ENCODE measurements at regions not wholly inside any gene's neighbourhood (a gene's known extent, or its start where the extent isn't known, plus 50 kb on each side); places are given as distances from the start of the nearest gene placed in this dataset.

DNA sequence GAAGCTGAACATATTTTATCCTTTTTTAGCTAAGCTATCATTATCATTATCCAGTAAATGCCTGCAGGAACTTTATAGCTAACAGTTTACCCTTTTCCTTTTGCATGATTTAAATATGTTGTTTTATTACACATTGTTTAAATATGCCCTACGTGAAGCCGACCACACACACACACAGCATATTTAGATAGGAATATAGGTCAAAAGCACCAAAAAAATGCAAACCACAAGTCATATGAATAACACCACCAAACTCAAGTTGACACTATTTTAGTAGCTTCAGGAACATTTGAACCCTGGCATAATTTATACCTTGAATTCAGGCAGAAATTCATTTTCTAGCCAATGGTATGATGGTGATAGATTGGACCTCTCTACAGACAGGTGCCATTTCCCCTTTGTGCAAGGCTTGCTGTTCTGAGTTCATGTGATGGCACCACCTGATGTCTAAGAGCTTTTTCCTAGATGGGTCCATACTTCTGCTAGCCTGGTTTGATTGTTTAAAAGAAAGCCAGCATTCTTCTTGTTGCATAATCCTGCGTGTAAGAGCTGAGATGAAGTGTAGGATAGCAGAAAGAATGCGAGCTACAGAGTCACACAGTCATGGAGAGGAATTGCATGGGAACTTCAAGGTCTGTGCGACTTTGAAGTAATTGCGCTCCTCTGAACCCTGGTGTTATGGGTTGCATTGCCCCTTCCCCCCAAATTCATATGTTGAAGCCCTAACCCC, 454.8 kb upstream of the SOX5 start:
- no peak for DNase-seq

DNA sequence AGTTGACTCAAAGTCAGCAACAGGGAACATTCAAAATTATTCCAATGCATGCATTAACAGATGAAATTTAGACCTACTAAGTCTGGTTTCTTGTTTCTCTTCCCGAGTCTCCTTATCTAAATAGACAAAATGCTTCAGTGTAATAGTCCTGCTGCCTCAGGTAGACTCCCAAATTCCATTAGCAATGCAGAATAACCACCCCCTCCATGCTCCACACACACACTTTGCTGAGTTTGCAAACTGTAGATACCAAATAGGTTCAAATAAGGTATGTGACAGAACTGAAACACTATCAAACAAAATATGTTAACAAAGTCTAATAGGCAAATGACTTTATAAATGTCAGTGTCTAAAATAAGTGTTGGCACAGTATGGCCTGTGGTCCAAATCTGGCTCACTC, 451.1 kb upstream of the SOX5 start:
- no peak for DNase-seq

DNA sequence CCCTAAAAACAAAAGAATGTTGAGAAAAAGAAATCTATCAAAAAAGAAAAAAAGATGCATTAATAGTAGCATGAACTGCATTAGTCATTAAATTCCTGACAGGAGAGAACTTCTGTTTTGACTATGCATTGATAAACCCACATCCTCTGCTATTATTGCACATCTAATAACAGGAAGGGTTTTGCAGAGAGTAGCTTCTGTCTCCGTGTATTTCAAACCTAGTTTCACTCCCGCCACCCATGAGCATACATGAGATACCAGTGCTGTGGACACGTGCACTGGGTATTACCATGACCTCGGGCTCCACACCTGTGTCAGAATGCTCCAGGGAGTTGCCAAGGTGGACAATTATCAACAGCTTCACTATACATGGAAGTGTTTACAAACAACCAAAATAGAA, 449.1 kb upstream of the SOX5 start:
- DNase-seq, result no peak

DNA sequence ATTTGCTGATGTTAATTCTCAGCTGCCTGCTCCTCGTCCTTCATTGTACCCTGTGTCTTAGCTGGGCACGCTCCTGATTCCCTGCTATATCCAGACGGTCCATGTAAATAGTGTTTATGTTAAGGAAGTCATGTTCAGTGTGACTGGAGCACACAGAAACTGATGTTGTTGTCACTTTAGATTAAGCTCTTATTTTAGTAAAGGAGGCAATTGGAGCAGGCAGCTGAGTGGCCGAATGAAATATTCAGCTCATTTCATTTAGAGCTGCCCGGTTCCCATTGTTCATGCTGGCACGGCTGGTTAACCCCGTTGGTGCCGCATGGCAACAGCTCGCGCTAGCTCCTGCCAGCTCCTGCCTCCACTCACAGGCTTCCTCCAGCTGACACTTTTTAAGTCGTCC, 446.8 kb upstream of the SOX5 start:
- DNase-seq, result no peak

DNA sequence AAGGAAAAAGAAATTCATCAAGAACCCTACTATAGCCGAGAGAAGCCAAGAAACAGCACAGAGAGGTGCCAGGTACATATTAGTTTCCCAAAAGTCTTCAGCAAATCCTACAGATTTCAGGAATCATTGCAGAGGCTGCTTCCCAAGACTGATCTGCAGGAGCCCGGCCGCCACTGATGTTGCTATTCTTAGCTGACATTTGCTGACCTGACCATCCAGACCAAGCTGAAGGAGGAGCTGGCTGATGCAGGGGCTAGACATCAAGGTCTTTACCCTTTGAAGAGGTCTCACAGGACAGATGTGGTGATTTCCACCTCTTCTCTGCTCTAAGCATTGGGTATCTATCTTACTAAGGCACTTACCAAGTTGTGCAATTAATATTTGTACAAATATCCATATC, 444.8 kb upstream of the SOX5 start:
- DNase-seq, result no peak

DNA sequence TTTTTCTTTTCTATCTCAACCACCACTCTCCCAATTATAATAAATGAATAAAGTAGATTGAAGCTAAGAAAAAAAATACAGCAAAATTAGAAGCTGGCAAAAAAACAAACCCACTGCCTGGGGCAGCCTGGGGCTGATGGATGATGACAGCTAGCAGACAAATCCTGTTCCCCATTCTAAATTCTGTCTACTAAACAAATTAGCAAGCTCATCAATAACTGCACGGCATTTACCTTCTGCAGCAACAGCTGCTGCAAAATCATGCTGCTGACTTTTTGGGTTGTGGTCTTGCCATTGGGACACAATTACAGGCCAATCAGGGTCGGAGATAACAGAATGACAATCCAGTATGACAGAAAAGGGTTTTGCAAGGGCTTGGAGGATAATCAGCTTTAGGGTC, 443.6 kb upstream of the SOX5 start:
- no peak for DNase-seq

DNA sequence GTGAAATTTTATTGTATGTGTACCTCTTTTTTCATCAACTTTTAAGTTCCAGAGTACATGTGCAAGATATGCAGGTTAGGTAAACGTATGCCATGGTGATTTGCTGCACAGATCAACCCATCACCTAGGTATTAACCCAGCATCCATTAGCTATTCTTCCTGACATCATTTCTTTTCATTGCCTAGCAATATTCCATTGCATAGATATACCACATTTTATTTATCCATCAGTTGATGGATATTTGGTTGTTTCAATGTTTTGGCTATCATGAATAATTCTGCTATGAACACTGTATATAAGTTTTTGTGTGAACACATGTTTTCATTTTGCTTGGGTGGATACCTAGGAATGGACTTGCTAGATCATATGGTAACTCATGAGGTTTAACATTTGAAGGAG, 439.9 kb upstream of the SOX5 start:
- no peak for DNase-seq

DNA sequence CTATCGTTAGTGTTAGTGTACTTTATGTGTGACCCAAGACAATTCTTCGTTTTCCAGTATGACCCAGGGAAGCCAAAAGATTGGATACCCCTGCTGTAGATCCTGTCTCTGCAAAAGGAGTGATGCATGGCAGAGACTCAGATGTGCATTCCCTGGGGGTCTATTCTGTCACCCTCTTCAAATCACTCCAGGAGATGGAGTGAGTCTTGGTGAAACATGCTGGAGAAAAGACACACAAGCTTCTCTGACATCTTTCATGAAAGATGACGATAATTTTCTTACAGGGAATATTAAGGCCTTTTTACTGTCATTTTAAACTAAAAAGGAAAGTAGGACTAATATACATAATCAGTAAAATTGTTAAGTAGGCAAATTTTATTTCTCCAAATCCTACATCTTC, 437.9 kb upstream of the SOX5 start:
- no peak for DNase-seq

DNA sequence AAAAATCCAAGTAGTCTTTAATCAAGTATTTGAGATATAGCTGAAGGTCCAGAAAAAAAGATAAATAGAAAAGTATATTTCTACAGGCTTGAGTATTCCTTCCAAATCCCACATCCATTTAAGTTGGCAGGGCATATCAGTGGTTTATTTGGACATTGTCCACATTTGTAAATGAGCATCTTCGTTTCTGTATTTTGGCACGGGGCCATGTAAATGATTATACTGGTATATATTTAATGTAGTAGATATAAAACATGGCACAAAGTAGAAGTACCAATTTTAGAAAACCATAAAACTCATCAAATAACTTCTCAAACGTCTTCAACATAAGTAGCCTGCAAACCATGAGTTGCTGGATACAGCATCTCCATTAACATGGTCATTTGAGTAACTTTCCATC, 437.4 kb upstream of the SOX5 start:
- DNase-seq, result no peak

DNA sequence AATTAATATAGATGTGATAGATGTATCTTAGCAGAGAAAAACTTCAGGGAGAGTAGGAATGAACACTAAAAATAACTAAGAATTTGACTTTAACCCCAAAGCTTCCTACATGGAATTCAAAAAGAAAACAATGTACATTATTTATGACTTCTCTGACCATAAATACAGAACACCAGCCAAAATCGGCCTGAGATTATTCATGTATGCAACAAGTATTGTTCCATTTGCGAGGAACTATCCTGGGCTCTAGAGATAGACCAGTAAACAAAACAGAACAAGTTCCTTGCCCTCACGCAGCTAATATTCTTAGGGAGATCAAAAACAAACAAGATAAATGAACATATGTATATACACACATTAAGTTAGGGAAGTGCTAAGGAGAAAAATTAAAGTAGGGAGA, 432.3 kb upstream of the SOX5 start:
- DNase-seq, result no peak

DNA sequence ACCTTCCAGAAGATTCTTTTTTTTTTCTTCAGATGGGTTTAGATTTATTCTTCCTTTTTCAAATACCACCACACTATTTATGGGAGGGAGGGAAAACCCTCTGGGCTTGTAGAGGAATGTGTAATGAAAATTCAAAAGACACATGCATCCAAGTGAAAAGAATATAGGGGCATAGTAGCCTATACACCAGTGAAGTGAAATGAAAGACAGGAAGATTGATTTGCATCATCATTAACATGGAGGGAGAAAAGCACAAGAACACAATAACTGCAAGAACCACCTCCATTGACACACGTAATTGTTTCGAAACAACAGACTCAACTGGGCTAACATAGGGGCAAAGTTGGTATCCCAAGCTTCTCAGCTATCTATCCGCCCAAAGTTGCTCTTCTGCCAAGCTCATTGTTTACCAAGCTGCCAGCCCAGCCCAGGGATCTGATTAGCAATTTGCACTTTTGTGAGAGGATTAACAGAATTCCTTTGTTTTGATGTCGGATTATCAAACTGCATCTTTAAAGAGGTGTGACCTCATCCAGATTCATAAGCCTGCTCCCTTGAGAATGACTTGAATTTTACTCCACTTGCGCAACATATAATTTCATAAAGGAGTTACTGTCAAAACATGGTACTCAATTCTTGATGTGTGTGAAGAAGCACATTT, 430.5 kb upstream of the SOX5 start:
- no peak for DNase-seq

DNA sequence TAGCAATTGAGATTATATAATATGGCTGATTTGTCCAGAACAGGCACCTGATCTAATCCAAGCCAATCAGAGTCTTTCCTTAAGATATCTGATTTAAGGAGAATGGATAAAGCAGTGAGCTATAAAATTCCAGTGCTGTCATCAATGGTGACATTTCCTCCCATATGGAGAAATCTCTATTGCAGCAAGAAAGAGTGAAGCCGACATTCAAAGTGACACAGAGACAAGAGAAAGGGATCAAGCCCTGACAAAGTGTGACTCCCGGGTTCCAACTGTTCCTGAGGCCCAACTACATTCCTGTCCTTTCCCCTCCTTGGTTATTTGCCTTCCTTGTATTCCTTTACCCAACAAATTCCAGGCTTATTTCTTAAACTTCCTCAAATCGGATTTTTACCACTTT, 430.0 kb upstream of the SOX5 start:
- DNase-seq, result no peak

DNA sequence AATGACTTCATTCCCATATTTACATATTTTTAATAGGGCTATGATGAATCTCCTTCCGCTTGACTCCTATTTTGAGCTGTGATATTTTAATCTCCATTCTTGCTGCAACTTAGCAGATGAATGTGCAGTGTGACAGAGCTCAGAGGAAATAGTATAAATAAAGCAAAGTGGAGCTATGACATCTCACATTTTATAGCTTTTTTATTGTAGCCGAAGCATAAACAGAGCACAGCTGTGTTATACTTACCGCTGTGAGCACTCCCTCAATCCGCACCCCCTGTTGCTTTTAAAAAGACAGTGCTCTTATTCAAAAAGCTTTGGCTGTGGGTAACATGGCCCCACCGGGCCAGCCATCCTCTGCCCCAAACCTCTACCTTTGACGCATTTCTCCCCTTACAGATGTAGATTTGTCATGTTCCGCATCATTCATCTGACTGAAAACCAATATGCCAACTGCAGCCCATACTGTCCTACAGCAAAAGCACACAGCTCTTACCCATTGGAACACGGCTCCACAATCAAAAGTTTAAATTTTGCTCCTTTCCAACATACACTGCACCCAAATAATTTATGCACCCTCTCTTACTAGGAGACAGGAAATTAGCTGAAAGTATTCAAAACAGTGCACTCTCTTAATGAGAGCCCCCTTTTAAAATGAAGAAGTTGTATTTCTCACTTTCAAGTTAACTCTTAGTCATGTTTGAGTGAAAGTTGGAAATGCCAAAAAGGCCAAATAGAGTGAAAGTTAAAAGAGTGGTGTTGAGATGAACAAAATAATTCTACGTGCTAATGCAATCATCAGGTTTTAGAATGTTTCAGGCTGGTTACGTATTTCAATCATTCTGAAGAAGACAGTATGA, 429.3 kb upstream of the SOX5 start:
- no peak for DNase-seq

DNA sequence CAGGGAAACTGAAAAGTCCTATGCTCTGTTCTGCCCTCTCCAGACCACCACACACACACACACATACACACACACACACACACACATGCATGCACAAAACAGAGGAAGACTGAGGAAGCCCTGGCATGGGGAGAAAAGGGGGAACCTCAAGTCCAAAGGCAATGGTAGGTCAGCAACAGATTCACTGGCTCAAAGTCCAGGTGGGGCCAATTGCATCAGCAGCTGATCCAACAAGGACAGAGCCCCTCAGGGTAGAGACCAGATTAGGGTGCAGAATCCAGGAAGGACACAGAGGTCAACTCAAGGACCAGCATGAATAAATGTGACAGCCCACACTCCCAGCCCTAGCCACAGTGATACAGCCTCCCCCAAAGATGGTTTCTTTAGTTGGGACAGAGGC, 425.0 kb upstream of the SOX5 start:
- no peak for DNase-seq

DNA sequence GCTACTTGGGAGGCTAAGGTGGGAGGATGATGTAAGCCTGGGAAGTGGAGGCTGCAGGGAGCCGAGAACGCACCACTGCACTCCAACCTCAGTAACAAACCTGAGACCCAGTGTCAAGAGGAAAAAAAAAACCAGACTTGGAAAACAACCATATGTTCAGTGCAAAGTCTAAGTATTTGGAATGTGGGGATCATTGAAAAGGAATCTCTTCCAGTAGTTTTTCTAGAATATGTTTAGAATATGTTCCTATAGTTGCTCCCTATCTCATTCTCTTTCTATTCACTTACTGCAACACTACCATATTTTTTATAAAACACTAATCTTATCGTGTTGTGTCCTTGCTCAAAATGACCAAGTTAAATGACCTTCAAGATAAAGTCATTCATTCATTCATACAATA, 423.5 kb upstream of the SOX5 start:
- no peak for DNase-seq

DNA sequence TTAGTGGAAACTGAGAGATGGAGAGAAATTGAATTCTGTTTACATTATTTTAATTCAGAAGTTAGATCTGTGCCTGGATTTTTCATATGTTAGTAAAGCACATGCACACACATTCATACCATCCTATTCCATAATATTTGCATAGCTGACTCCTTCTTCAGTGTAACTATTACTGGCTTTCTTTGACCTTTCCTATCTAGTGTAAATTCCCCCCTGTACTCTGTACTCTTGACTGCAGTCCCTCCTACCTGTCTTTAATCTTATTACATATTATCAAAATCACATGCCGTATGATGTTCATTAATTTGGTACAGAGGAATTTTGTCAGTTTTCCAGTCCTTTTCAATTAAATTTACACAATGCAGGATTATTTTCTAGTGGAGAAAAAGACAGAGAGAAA, 417.0 kb upstream of the SOX5 start:
- DNase-seq, result no peak

DNA sequence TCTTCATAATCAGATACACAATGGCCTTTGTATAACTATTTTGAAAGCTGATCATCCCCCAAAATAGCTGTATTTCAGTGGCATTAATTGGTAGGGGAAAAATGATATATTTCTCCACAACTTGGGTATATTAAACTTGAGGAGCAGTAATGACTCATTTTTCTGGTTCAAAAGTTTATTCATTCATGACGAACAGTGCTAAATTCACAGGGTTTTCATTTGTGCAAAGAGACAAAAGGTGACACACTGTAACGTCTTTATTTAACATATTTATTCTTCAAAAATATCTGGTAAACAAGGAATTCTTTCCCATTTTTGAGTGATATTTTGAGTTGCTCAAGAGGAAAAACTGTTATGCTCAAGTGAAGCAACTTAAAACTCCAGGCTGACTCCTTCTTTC, 415.5 kb upstream of the SOX5 start:
- DNase-seq, result no peak

DNA sequence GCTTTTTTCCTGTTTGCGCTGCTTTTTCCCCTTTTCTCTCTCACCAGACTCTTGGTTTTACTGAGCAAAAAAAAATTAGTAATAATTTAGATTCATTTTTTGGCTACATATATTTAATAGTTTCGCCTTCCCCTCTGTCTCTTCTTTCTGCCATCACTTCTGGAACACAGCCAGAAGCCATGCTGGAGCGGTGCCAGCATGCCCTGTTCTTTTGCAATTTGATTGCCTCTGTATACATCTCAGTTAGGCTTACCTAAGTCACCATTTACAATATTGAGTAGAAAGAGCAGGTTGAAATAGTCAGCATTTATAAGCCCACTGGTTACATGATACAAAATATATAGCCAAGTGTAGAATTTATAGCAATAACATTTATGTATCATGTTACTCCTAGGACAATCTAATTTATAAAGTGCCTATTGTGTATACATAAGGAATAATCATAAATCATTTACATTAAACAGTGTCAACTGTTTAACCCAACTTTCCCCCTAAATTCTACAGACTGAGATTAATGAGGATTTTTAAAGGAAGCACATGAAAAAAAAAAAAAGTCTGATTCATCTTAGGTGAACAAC, 413.8 kb upstream of the SOX5 start:
- no peak for DNase-seq

DNA sequence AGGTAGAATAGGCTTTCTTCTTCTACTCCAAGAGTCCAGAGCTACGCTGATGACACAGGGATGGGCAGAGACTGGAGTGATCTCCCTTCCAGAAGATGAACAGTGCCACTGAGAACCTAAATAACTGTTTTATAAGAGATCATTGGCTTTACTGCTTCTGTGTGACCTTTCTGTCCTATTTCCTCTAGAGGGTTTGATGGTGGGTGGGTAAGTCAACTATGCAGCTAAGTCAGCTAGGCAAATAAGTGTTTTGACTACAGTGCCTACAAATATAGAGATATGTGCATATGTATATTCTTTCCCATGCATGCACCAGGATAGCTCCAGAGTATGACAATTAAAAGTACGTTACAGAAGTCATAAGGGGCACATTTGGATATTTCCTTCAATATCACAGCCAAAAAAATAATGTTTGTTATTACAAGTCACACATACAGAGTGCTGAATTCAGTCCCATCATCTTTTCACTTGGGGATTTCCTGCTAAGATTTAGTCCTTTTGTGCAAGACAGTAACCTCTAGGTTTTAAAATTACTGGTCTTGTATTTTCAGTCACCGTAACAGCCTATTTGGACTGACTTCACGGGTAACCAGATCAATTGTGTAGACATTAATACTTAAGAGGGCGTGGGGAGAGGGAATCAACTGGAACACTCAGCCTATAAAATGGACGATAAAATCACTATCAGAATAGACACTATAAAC, 412.6 kb upstream of the SOX5 start:
- no peak for DNase-seq

DNA sequence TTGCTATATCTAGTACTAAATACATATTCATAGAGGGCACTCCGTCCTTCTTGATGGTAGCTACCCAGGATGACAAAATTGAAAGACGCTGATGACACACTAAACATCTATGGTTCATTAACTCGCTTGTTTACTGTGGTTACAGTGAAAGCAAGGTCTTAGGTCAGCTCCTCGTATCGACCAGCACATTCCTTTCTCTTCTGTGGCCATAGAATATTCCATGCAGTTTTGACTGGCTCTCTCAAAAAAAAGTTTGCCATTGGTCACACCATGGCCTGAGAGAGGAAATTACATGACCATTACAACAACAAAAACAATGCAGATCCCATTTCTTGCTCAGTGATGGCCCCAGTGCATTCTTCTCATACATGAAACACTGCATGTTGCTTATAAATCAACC, 411.4 kb upstream of the SOX5 start:
- no peak for DNase-seq

DNA sequence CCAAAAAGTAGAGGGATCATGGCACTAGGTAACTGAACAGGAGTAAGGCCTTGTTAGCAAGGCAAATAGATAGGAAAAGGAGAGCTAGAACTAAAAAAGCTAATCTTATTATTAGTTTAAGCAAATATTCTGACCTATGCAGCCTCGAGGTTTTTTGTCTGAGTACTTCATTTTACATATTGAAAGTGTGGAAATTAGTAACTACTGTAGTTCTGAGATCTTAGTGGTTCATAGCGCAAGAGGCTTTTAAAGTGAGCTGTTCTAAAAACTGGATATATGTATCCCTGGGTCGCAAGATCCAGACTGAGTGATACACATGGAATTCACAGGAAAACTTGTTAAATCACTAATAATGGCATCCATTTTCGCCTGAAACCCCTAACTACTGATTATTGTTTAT, 411.0 kb upstream of the SOX5 start:
- DNase-seq, result no peak

DNA sequence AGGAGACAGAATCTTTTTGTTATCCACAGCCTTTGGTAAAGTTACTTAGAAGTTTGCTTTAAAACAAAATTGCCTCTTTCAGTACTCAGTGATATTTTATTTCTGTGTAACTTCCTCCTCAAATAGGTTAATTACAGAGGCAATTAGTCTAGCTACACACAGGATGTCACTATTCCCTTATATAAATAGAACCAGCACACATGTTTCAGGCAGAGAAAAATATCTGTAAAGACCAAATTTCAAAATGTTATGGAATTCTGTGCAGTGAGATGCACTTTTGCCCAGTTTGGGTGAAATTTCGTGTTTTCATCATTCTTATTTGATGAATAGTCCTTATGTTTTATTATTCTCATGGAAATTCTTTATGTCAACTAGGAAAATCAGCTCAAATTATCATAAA, 410.6 kb upstream of the SOX5 start:
- DNase-seq, result no peak

DNA sequence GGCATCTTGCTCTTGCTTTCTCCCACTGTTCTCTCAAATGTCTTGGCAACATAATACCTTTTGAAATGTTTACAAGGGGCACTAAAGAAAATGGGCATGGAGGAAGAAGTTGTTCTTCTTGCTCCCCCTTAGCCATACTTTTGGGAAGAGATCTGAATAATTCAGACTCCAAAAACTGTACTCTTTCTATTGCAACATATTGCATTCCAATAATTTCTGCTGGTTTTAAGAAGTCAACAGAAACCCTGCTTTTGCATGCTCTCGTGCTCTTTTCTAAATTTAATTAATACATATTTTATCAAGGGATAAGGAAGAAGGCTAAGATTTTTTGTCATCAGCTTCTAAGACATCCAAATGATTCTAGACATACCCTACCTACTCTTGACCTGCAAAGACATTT, 409.9 kb upstream of the SOX5 start:
- DNase-seq, result no peak
